ENCODE measurements at regions not wholly inside any gene's neighbourhood (a gene's known extent, or its start where the extent isn't known, plus 50 kb on each side); places are given as distances from the start of the nearest gene placed in this dataset.

- Histone ChIP-seq H3K79me2 (ENCODE audit: control insufficient read depth, insufficient read depth, low read length, poor library complexity) (no peaks in the 10 kb centered on the region), H3K18ac (ENCODE audit: low read length) (no peak overlapping the region), H3K27ac (ENCODE audit: low read depth, low read length) (no peak overlapping the region), H4K8ac (ENCODE audit: low read depth, low read length) (no peak overlapping the region), H3K4me3 (ENCODE audit: low read depth, low read length) (no peak overlapping the region), H3K4ac (ENCODE audit: low read depth, low read length) (no peak overlapping the region), H3K36me3 (ENCODE audit: control insufficient read depth in 1 of 2, insufficient read depth in 2 of 2, low read length in 2 of 2) (no peaks in the 10 kb centered on the region), H3K9me3 (ENCODE audit: insufficient read depth, low read depth, low read length) (peaks cover 1% of the 10 kb centered on the region), H3K4me1 (ENCODE audit: control insufficient read depth in 1 of 2, insufficient read depth in 2 of 2, low read length in 2 of 2) (peaks cover 2 to 8% of the 10 kb centered on the region in 2 experiments), H3K9ac (ENCODE audit: low read length) (no peak overlapping the region), H3K14ac (ENCODE audit: low read length) (no peak overlapping the region), H2BK5ac (ENCODE audit: low read depth, low read length, poor library complexity) (no peak overlapping the region), H2AK5ac (ENCODE audit: low read length) (no peak overlapping the region), H2BK12ac (ENCODE audit: low read length) (no peak overlapping the region), H3K27me3 (ENCODE audit: insufficient read depth, low read length) (no peaks in the 10 kb centered on the region), H2BK120ac (ENCODE audit: insufficient read depth, low read length, poor library complexity) (no peak overlapping the region), H2AFZ (ENCODE audit: insufficient read depth, low read length, poor library complexity) (no peak overlapping the region), H4K12ac (ENCODE audit: low read depth, low read length) (no peak overlapping the region), H3K79me1 (ENCODE audit: low read length) (no peaks in the 10 kb centered on the region), H3K4me2 (ENCODE audit: low read length) (peak overlapping the region; percentile 1), H4K91ac (ENCODE audit: low read depth, low read length) (no peak overlapping the region), H3K23ac (ENCODE audit: low read length) (no peak overlapping the region)
- no CpG with 5 or more reads among the region's 3 CpGs for WGBS (ENCODE audit: extremely low coverage, insufficient coverage, insufficient read length)
- peak in 1 of 2 donors; percentile 57 for DNase-seq
Measured at GRCh38 chr3:31275583-31275982, 257.1 kb upstream of the STT3B start.

GRCh38 chr3:31277582-31277981 lies 255.1 kb upstream of the STT3B start:
- H3K79me2 ChIP-seq (ENCODE audit: control insufficient read depth, insufficient read depth, low read length, poor library complexity): no peaks in the 10 kb centered on the region
- no peaks in the 10 kb centered on the region for H3K27me3 ChIP-seq (ENCODE audit: insufficient read depth, low read length)
- H3K9me3 ChIP-seq (ENCODE audit: insufficient read depth, low read depth, low read length): peaks cover 1% of the 10 kb centered on the region
- H2AFZ ChIP-seq (ENCODE audit: insufficient read depth, low read length, poor library complexity): no peak overlapping the region
- no peak overlapping the region for H3K18ac ChIP-seq (ENCODE audit: low read length)
- no peak overlapping the region for H3K14ac ChIP-seq (ENCODE audit: low read length)
- no peaks in the 10 kb centered on the region for H3K79me1 ChIP-seq (ENCODE audit: low read length)
- no peak overlapping the region for H3K4me2 ChIP-seq (ENCODE audit: low read length)
- H3K4me3 ChIP-seq (ENCODE audit: low read depth, low read length): no peak overlapping the region
- H2BK120ac ChIP-seq (ENCODE audit: insufficient read depth, low read length, poor library complexity): no peak overlapping the region
- no peak overlapping the region for H2BK5ac ChIP-seq (ENCODE audit: low read depth, low read length, poor library complexity)
- H4K8ac ChIP-seq (ENCODE audit: low read depth, low read length): no peak overlapping the region
- H2AK5ac ChIP-seq (ENCODE audit: low read length): no peak overlapping the region
- H4K12ac ChIP-seq (ENCODE audit: low read depth, low read length): no peak overlapping the region
- H3K4me1 ChIP-seq (ENCODE audit: control insufficient read depth in 1 of 2, insufficient read depth in 2 of 2, low read length in 2 of 2): peaks cover 2 to 8% of the 10 kb centered on the region in 2 experiments
- no peak overlapping the region for H3K27ac ChIP-seq (ENCODE audit: low read depth, low read length)
- H2BK12ac ChIP-seq (ENCODE audit: low read length): no peak overlapping the region
- H4K91ac ChIP-seq (ENCODE audit: low read depth, low read length): no peak overlapping the region
- no peak overlapping the region for H3K4ac ChIP-seq (ENCODE audit: low read depth, low read length)
- no CpG with 5 or more reads among the region's 2 CpGs for WGBS (ENCODE audit: extremely low coverage, insufficient coverage, insufficient read length)
- H3K23ac ChIP-seq (ENCODE audit: low read length): no peak overlapping the region
- H3K9ac ChIP-seq (ENCODE audit: low read length): no peak overlapping the region
- H3K36me3 ChIP-seq (ENCODE audit: control insufficient read depth in 1 of 2, insufficient read depth in 2 of 2, low read length in 2 of 2): no peaks in the 10 kb centered on the region
- no peak for DNase-seq

GRCh38 chr3:31278532-31278931 lies 254.2 kb upstream of the STT3B start:
- Histone ChIP-seq H3K27ac (ENCODE audit: low read depth, low read length) (no peak overlapping the region), H3K79me2 (ENCODE audit: control insufficient read depth, insufficient read depth, low read length, poor library complexity) (no peaks in the 10 kb centered on the region), H2BK12ac (ENCODE audit: low read length) (no peak overlapping the region), H4K8ac (ENCODE audit: low read depth, low read length) (no peak overlapping the region), H3K27me3 (ENCODE audit: insufficient read depth, low read length) (no peaks in the 10 kb centered on the region), H3K4me1 (ENCODE audit: control insufficient read depth in 1 of 2, insufficient read depth in 2 of 2, low read length in 2 of 2) (peaks cover 2 to 8% of the 10 kb centered on the region in 2 experiments), H3K36me3 (ENCODE audit: control insufficient read depth in 1 of 2, insufficient read depth in 2 of 2, low read length in 2 of 2) (no peaks in the 10 kb centered on the region), H3K9me3 (ENCODE audit: insufficient read depth, low read depth, low read length) (peaks cover 1% of the 10 kb centered on the region), H2AK5ac (ENCODE audit: low read length) (no peak overlapping the region), H3K4me2 (ENCODE audit: low read length) (no peak overlapping the region), H4K12ac (ENCODE audit: low read depth, low read length) (no peak overlapping the region), H3K79me1 (ENCODE audit: low read length) (no peaks in the 10 kb centered on the region), H2BK120ac (ENCODE audit: insufficient read depth, low read length, poor library complexity) (no peak overlapping the region), H3K4ac (ENCODE audit: low read depth, low read length) (no peak overlapping the region), H3K14ac (ENCODE audit: low read length) (no peak overlapping the region), H3K9ac (ENCODE audit: low read length) (no peak overlapping the region), H3K23ac (ENCODE audit: low read length) (no peak overlapping the region), H3K18ac (ENCODE audit: low read length) (no peak overlapping the region), H2AFZ (ENCODE audit: insufficient read depth, low read length, poor library complexity) (no peak overlapping the region), H4K91ac (ENCODE audit: low read depth, low read length) (no peak overlapping the region), H2BK5ac (ENCODE audit: low read depth, low read length, poor library complexity) (no peak overlapping the region), H3K4me3 (ENCODE audit: low read depth, low read length) (no peak overlapping the region)
- WGBS (ENCODE audit: extremely low coverage, insufficient coverage, insufficient read length): no CpG with 5 or more reads among the region's 5 CpGs
- DNase-seq: no peak

GRCh38 chr3:31284776-31285175 lies 247.9 kb upstream of the STT3B start:
- H4K12ac ChIP-seq (ENCODE audit: low read depth, low read length): no peak overlapping the region
- no peak overlapping the region for H3K18ac ChIP-seq (ENCODE audit: low read length)
- no peak overlapping the region for H3K4me3 ChIP-seq (ENCODE audit: low read depth, low read length)
- H2AK5ac ChIP-seq (ENCODE audit: low read length): no peak overlapping the region
- no peak overlapping the region for H3K4ac ChIP-seq (ENCODE audit: low read depth, low read length)
- no peak overlapping the region for H2BK12ac ChIP-seq (ENCODE audit: low read length)
- H3K27me3 ChIP-seq (ENCODE audit: insufficient read depth, low read length): no peaks in the 10 kb centered on the region
- no CpG with 5 or more reads among the region's 1 CpG for WGBS (ENCODE audit: extremely low coverage, insufficient coverage, insufficient read length)
- peaks cover 13 to 16% of the 10 kb centered on the region in 2 experiments for H3K4me1 ChIP-seq (ENCODE audit: control insufficient read depth in 1 of 2, insufficient read depth in 2 of 2, low read length in 2 of 2)
- no peak overlapping the region for H3K14ac ChIP-seq (ENCODE audit: low read length)
- no peak overlapping the region for H2BK120ac ChIP-seq (ENCODE audit: insufficient read depth, low read length, poor library complexity)
- no peak overlapping the region for H2AFZ ChIP-seq (ENCODE audit: insufficient read depth, low read length, poor library complexity)
- H3K36me3 ChIP-seq (ENCODE audit: control insufficient read depth in 1 of 2, insufficient read depth in 2 of 2, low read length in 2 of 2): no peaks in the 10 kb centered on the region
- H2BK5ac ChIP-seq (ENCODE audit: low read depth, low read length, poor library complexity): no peak overlapping the region
- H3K9ac ChIP-seq (ENCODE audit: low read length): no peak overlapping the region
- no peak overlapping the region for H3K4me2 ChIP-seq (ENCODE audit: low read length)
- no peaks in the 10 kb centered on the region for H3K9me3 ChIP-seq (ENCODE audit: insufficient read depth, low read depth, low read length)
- no peak overlapping the region for H3K23ac ChIP-seq (ENCODE audit: low read length)
- no peak overlapping the region for H3K27ac ChIP-seq (ENCODE audit: low read depth, low read length)
- H3K79me1 ChIP-seq (ENCODE audit: low read length): peaks cover 22% of the 10 kb centered on the region
- H4K8ac ChIP-seq (ENCODE audit: low read depth, low read length): no peak overlapping the region
- no peak for DNase-seq
- no peak overlapping the region for H4K91ac ChIP-seq (ENCODE audit: low read depth, low read length)
- no peaks in the 10 kb centered on the region for H3K79me2 ChIP-seq (ENCODE audit: control insufficient read depth, insufficient read depth, low read length, poor library complexity)

Measured in trophoblast cell (in vitro differentiated cells and primary cell).